SK-N-SH (cell line): ENCODE measurements at regions not wholly inside any gene's neighbourhood (a gene's known extent, or its start where the extent isn't known, plus 50 kb on each side); places are given as distances from the start of the nearest gene placed in this dataset.
A peak's percentile ranks its signal among the peaks of the same experiment; 100 is the strongest.

Experiments
- ELF1 ChIP-seq: IDR thresholded peaks from 2 replicates; pipeline ENCODE4 v1.4.0; 2012
- EP300 ChIP-seq, 2 experiments: IDR thresholded peaks; 2 replicates each; pipeline versions ENCODE4 v1.4.0 to v1.6.1; 2012; ENCODE audit warnings: borderline replicate concordance in 1 of 2, low read depth in 1 of 2, low read length in 1 of 2
- FOXJ3 ChIP-seq: sonication (generic); formaldehyde crosslinking; IDR thresholded peaks from 2 replicates; pipeline ENCODE4 v1.5.1; 2020; ENCODE audit warnings: mild to moderate bottlenecking, missing genetic modification reagents
- GABPA ChIP-seq: IDR thresholded peaks from 2 replicates; pipeline ENCODE4 v1.4.0; 2012; ENCODE audit warnings: low read depth, mild to moderate bottlenecking
- JUND ChIP-seq: IDR thresholded peaks from 2 replicates; pipeline ENCODE4 v1.4.0; 2012
- MEF2A ChIP-seq: IDR thresholded peaks from 2 replicates; pipeline ENCODE4 v1.4.0; 2012; ENCODE audit warnings: low read depth, borderline replicate concordance
- NFIC ChIP-seq: IDR thresholded peaks from 2 replicates; pipeline ENCODE4 v1.4.0; 2012; ENCODE audit warnings: borderline replicate concordance
- NRF1 ChIP-seq: IDR thresholded peaks from 2 replicates; pipeline ENCODE4 v1.6.1; 2012; ENCODE audit warnings: low read depth, mild to moderate bottlenecking, low read length
- PBX3 ChIP-seq: IDR thresholded peaks from 2 replicates; pipeline ENCODE4; 2012
- POLR2AphosphoS5 ChIP-seq: IDR thresholded peaks from 2 replicates; pipeline ENCODE4 v1.6.1; 2012; ENCODE audit warnings: low read depth, low read length
- RAD21 ChIP-seq: IDR thresholded peaks from 2 replicates; pipeline ENCODE4 v1.6.1; 2012; ENCODE audit warnings: mild to moderate bottlenecking, low read length
- RCOR1 ChIP-seq: fragments of 150-350 bp; IDR thresholded peaks from 2 replicates; pipeline ENCODE4 v1.6.1; 2017; ENCODE audit warnings: antibody characterized with exemption, low read length
- SIN3A ChIP-seq: IDR thresholded peaks from 2 replicates; pipeline ENCODE4 v1.6.1; 2012; ENCODE audit warnings: low read depth, mild to moderate bottlenecking, low read length, moderate library complexity, borderline replicate concordance
- TAF1 ChIP-seq: IDR thresholded peaks from 2 replicates; pipeline ENCODE4 v1.6.1; 2012; ENCODE audit warnings: low read depth, mild to moderate bottlenecking, low read length, moderate library complexity, borderline replicate concordance
- TCF12 ChIP-seq: IDR thresholded peaks from 2 replicates; pipeline ENCODE4 v1.4.0; 2012
- YY1 ChIP-seq: IDR thresholded peaks from 2 replicates; pipeline ENCODE4 v1.4.0; 2012; ENCODE audit warnings: low read depth, mild to moderate bottlenecking
- TF ChIP-seq, protein P1 (sequence below): IDR thresholded peaks from 2 replicates; pipeline ENCODE4 v1.4.0; 2012; ENCODE audit warnings: low read depth, borderline replicate concordance
- TF ChIP-seq, protein P2 (sequence below): fragments of 200-600 bp; sonication (generic); IDR thresholded peaks from 2 replicates; pipeline ENCODE4 v1.6.1; 2017; ENCODE audit warnings: antibody characterized with exemption, mild to moderate bottlenecking, moderate library complexity
- TF ChIP-seq, protein P3 (sequence below): IDR thresholded peaks from 2 replicates; pipeline ENCODE4 v1.6.1; 2012; ENCODE audit warnings: mild to moderate bottlenecking, low read depth, low read length, moderate library complexity

DNA sequence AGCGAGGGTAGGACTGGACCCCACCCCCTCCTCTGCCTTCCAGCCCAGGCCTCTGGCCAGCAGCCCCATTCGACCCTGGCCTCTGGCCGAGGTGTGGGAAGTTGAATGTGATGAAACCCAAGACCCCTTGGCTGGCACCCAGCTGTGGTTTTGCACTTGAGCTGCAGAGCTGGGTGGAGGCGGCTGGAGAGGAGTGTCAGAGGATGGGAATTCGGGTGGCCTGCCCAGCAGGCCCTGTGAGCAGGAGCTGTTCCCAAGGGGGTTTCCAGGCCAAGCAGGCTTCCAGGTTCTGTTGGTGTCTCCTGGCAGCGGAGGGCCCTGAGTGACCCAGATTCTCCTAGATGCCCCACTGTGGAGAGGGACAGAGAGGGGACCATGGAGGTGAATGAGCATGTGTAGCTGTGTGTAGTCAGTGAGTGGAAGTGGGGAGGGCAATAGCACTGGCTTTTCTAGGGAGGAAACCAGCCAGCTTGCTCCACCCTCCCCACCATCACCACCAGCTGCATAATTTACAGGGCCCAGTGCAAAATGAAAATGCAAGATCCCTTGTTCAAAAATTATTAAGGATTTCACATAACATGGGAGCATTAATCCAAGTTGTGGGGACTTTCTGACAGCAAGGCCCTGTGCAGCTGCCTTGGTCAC is 172.2 kb upstream of the HAAO start (continued):
- TF ChIP-seq, protein P1, sequence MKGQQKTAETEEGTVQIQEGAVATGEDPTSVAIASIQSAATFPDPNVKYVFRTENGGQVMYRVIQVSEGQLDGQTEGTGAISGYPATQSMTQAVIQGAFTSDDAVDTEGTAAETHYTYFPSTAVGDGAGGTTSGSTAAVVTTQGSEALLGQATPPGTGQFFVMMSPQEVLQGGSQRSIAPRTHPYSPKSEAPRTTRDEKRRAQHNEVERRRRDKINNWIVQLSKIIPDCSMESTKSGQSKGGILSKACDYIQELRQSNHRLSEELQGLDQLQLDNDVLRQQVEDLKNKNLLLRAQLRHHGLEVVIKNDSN: 0 out of 2 replicates have a peak, but pooled peaks have one; percentile 30
- TF ChIP-seq JUND: peak; percentile 79; the same call in 1 of the 2 replicates
- TF ChIP-seq GABPA: 0 out of 2 replicates have a peak, but pooled peaks have one; percentile 15
- TF ChIP-seq POLR2AphosphoS5: peak; percentile 64; the same call in 1 of the 2 replicates
- no peak for TF ChIP-seq TAF1
- no peak for TF ChIP-seq NRF1
- TF ChIP-seq, protein P2, sequence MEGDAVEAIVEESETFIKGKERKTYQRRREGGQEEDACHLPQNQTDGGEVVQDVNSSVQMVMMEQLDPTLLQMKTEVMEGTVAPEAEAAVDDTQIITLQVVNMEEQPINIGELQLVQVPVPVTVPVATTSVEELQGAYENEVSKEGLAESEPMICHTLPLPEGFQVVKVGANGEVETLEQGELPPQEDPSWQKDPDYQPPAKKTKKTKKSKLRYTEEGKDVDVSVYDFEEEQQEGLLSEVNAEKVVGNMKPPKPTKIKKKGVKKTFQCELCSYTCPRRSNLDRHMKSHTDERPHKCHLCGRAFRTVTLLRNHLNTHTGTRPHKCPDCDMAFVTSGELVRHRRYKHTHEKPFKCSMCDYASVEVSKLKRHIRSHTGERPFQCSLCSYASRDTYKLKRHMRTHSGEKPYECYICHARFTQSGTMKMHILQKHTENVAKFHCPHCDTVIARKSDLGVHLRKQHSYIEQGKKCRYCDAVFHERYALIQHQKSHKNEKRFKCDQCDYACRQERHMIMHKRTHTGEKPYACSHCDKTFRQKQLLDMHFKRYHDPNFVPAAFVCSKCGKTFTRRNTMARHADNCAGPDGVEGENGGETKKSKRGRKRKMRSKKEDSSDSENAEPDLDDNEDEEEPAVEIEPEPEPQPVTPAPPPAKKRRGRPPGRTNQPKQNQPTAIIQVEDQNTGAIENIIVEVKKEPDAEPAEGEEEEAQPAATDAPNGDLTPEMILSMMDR: no peak
- no peak for TF ChIP-seq RAD21
- peak; percentile 80 for TF ChIP-seq PBX3
- no peak for TF ChIP-seq YY1
- TF ChIP-seq MEF2A: no peak
- TF ChIP-seq ELF1: 0 out of 2 replicates have a peak, but pooled peaks have one; percentile 13
- TF ChIP-seq FOXJ3 (CRISPR knock-in tag): no peak
- TF ChIP-seq RCOR1: no peak
- TF ChIP-seq TCF12: peak; percentile 97
- peak; percentile 99 for TF ChIP-seq NFIC
- 0 out of 2 replicates have a peak, but pooled peaks have one; percentile 36 for TF ChIP-seq SIN3A
- peak in 1 of 2 experiments; percentile 94; a peak in 2 of 4 replicates for TF ChIP-seq EP300 (IDR thresholded peaks at IDR 0.05; ENCODE audit: borderline replicate concordance in 1 of 2, low read depth in 1 of 2, low read length in 1 of 2)
- TF ChIP-seq, protein P3, sequence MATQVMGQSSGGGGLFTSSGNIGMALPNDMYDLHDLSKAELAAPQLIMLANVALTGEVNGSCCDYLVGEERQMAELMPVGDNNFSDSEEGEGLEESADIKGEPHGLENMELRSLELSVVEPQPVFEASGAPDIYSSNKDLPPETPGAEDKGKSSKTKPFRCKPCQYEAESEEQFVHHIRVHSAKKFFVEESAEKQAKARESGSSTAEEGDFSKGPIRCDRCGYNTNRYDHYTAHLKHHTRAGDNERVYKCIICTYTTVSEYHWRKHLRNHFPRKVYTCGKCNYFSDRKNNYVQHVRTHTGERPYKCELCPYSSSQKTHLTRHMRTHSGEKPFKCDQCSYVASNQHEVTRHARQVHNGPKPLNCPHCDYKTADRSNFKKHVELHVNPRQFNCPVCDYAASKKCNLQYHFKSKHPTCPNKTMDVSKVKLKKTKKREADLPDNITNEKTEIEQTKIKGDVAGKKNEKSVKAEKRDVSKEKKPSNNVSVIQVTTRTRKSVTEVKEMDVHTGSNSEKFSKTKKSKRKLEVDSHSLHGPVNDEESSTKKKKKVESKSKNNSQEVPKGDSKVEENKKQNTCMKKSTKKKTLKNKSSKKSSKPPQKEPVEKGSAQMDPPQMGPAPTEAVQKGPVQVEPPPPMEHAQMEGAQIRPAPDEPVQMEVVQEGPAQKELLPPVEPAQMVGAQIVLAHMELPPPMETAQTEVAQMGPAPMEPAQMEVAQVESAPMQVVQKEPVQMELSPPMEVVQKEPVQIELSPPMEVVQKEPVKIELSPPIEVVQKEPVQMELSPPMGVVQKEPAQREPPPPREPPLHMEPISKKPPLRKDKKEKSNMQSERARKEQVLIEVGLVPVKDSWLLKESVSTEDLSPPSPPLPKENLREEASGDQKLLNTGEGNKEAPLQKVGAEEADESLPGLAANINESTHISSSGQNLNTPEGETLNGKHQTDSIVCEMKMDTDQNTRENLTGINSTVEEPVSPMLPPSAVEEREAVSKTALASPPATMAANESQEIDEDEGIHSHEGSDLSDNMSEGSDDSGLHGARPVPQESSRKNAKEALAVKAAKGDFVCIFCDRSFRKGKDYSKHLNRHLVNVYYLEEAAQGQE: peak; percentile 71
- TF ChIP-seq, all 33 proteins: peak for 17
